ENCODE measurements at regions not wholly inside any gene's neighbourhood (a gene's known extent, or its start where the extent isn't known, plus 50 kb on each side); places are given as distances from the start of the nearest gene placed in this dataset.
"Not testable (repeated sequence)": the region's sequence is repeated elsewhere in the genome, so short reads cannot be mapped to it uniquely, and the experiment has no call there.

- no peak for DNase-seq
Measured at GRCh38 chr18:44258576-44258975, 422.1 kb upstream of the SETBP1 start.

- no peak for DNase-seq
Measured at GRCh38 chr18:44259610-44260009, 421.1 kb upstream of the SETBP1 start.

GRCh38 chr18:44265437-44265836 lies 415.3 kb upstream of the SETBP1 start:
- DNase-seq, result no peak

- no peak for DNase-seq
Measured at GRCh38 chr18:44273298-44273697, 407.4 kb upstream of the SETBP1 start.

GRCh38 chr18:44280479-44280878 lies 400.2 kb upstream of the SETBP1 start:
- DNase-seq, result no peak

- DNase-seq, result no peak
Measured at GRCh38 chr18:44286049-44286448, 394.6 kb upstream of the SETBP1 start.

- no peak for DNase-seq
Measured at GRCh38 chr18:44290366-44290977, 390.2 kb upstream of the SETBP1 start.

- DNase-seq, result no peak
Measured at GRCh38 chr18:44298566-44298965, 382.1 kb upstream of the SETBP1 start.

- DNase-seq, result no peak
Measured at GRCh38 chr18:44309185-44309584, 371.5 kb upstream of the SETBP1 start.

- no peak for DNase-seq
Measured at GRCh38 chr18:44320619-44321460, 359.8 kb upstream of the SETBP1 start.

GRCh38 chr18:44321868-44322590 lies 358.7 kb upstream of the SETBP1 start:
- DNase-seq, result no peak

- DNase-seq, result no peak
Measured at GRCh38 chr18:44323125-44323524, 357.6 kb upstream of the SETBP1 start.

- DNase-seq, result no peak
Measured at GRCh38 chr18:44324361-44324760, 356.3 kb upstream of the SETBP1 start.

GRCh38 chr18:44325903-44326635 lies 354.6 kb upstream of the SETBP1 start:
- no peak for DNase-seq

GRCh38 chr18:44331656-44332570 lies 348.8 kb upstream of the SETBP1 start:
- no peak for DNase-seq

- DNase-seq, result no peak
Measured at GRCh38 chr18:44341759-44342158, 338.9 kb upstream of the SETBP1 start.

- no peak for DNase-seq
Measured at GRCh38 chr18:44342162-44342561, 338.5 kb upstream of the SETBP1 start.

- DNase-seq, result no peak
Measured at GRCh38 chr18:44342946-44343345, 337.7 kb upstream of the SETBP1 start.

- DNase-seq, result no peak
Measured at GRCh38 chr18:44343570-44343969, 337.1 kb upstream of the SETBP1 start.

- no peak for DNase-seq
Measured at GRCh38 chr18:44356566-44357157, 324.0 kb upstream of the SETBP1 start.

GRCh38 chr18:44358402-44358801 lies 322.3 kb upstream of the SETBP1 start:
- no peak for DNase-seq

GRCh38 chr18:44359741-44360140 lies 320.9 kb upstream of the SETBP1 start:
- not testable (repeated sequence) for DNase-seq

All from CD4-positive, alpha-beta T cell treated with Interferon alpha-2 for 1 hour (primary cell).